ENCODE measurements at regions not wholly inside any gene's neighbourhood (a gene's known extent, or its start where the extent isn't known, plus 50 kb on each side); places are given as distances from the start of the nearest gene placed in this dataset.
"Not testable (repeated sequence)": the region's sequence is repeated elsewhere in the genome, so short reads cannot be mapped to it uniquely, and the experiment has no call there.

GRCh38 chr17:51387986-51388385 lies 127.6 kb downstream of the UTP18 start:
- DNase-seq: no peak

- DNase-seq: no peak
These were observed 129.5 kb downstream of the UTP18 start for GRCh38 chr17:51389875-51390274.

DNA sequence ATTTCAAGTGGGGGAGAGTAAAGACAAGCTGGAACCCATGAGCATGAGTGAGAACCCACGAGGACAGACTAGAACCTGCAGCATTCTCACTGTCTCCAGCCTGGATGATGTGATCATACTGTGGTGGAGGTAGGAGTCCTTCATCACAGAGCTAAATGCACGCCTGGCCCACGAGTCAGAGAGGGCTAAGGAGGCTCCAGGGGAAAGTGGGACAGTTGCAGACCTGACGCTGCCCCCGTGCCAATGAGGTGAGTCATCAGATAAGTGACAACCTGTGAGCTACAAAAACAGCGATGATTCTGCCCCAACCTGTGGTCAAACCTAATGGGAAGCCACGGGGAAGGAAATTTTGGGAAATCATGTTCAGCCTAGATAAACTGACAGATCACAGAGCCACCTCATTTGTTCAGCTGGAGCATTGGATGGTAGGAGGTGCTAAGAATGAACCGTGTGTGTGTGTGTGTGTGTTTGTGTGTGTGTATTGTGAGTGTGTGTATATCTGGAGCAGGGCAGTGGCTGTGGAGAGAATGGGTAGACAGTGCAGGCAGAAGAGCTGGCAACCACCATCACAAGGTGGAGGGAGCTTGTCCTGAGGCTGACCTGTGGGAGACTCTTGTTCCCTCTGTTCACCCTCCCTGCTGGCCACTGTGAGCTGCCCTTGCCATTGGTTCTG lies 131.8 kb downstream of the UTP18 start:
- DNase-seq: no peak

- no peak for DNase-seq
These were observed 135.3 kb downstream of the UTP18 start for GRCh38 chr17:51395621-51396020.

DNA sequence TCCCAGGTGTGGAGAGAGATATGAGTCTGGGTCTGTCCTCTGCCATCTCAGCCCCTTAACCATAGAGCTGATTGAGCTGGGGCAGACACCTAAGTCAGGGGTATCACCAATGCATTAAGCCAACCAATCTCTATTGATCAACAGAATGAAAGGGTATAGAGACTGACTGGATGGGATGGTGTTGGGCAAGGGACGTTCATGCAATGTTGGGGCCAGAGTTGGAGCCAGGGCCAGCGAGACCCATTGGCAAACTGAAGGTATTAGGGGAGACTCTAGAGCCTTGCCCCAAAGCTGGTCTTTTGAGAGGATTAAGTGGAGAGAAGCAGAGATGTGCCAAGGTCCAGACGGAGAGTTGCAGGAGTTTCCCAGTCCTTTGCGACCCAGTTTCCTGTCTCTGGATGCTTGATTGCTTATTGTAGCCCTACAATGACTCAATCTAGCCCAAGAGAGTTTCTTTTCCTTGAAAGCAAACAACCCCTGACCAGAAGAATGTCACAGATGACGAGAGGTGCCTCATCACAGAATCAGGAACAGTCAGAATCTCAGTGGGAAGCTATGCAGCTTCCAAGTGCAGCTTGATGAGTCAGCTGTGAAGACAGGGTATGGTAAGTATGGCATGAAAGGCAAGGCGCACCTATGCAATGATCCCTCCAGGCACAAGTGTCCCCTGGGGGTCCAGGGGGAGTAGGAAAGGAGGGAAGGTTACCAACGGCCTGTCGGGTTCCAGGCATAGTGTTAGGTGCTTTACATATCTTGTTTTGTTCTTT lies 137.2 kb downstream of the UTP18 start:
- DNase-seq: no peak

DNA sequence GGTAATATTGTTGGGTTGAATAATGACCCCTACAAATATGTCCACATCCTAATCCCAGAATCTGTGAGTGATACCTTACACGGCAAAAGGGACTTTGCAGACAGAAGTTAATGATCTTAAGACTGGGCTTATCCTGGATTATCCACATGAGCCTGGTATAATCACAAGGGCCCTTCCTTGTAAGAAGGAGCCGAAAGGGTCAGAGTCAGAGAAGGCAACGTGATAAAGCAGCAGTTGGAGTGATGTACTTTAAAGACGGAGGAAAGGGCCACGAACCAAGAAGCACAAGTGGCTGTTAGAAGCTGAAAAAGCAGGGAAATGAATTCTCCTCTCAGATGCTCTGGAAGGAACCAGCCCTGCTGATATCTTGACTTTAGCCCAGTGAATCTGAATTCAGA lies 137.8 kb downstream of the UTP18 start:
- no peak for DNase-seq

GRCh38 chr17:51398687-51399086 lies 138.3 kb downstream of the UTP18 start:
- DNase-seq: no peak

GRCh38 chr17:51401279-51401678 lies 140.9 kb downstream of the UTP18 start:
- no peak for DNase-seq

GRCh38 chr17:51402899-51403298 lies 142.6 kb downstream of the UTP18 start:
- no peak for DNase-seq

GRCh38 chr17:51407576-51407975 lies 147.2 kb downstream of the UTP18 start:
- DNase-seq: no peak

DNA sequence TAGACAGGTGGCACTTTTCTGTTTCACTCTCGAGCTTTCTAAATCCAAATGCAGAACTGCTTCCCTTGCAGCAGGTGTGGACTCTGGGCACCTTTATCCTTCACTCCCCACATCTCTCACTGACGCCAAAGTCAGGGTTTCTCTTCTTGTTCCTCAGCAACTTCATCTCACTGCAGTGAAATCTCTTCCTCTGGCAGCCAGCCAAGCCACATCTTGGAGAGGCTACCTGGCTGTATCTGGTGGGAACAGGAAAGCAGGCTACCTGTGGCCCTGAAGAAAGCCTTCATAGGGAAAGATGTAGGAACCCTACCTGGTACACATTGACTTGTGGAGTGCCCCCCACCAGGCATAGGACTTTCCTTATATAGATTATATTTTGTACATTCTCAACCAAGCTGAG lies 159.1 kb downstream of the UTP18 start:
- DNase-seq: no peak

DNA sequence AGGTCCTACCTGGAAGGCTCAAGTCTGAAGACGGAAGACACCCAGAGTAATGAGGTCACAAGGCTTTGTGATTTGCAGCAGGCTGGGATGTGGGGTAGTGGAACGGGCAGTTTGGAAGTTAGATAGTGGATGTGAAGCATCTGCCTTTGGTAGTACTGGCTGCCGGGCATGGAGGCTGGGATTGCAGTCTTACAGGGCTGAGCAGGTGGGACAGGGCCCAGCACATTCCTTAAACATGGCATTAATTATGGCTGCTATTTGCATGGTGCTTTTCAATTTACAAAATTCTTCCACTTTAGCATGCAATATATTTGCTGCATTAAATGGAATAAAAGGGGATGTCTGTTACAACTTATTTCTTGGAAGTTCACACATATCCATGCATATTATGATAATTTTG lies 161.2 kb downstream of the UTP18 start:
- DNase-seq: no peak

DNA sequence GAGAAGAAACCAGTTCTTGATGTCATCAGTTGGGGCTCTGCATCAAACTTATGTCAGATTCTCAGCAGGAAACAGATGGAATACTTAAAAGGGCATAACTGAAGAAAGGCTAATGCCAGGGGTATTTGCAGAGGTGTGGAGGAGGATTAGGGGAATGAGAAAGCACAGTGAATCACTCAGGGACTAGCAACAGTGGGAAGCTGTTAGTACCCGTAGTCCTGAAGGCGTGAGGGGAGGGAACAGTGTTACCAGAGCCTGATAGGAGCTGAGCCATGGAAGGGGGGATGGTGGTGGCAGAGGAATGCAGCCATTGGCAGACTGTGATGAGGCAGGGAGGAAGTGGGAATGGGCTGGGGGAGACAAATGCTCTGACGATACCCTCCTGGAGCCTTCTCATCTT lies 162.3 kb downstream of the UTP18 start:
- DNase-seq: no peak

DNA sequence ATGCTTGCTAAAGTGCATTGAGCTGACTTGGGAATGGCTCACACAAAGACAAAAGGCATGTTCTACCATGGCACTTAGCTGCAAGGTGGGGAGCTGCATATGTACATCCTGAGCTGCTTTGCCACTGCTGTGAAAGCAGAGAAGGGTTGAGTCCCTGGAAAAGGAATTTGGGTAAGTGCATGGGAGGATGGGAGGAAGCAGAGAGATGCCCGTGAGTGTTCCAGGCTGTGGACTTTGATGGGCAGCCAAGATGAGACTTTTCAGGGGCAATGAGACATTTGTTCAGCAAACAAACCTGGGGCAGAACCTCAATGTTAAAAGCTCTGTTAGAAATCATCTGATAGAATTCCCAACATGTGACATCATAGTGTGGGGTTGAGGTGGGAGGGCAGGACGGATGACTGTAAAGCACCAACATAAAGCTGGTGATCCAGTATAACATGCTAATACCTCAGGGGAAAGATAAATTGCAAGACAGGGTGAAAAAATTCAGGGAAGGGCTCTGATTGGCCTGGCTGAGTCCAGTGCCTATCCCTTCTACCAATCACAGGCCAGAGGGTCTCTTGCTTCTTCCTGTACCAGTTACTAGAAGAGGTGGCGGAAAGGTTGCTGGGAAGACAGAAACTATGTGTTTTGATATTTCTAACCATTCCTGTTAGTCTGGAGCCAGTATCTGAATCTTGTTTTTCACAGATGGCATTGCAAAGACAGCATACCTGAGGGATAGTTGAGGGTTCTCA lies 163.2 kb downstream of the UTP18 start:
- no peak for DNase-seq

DNA sequence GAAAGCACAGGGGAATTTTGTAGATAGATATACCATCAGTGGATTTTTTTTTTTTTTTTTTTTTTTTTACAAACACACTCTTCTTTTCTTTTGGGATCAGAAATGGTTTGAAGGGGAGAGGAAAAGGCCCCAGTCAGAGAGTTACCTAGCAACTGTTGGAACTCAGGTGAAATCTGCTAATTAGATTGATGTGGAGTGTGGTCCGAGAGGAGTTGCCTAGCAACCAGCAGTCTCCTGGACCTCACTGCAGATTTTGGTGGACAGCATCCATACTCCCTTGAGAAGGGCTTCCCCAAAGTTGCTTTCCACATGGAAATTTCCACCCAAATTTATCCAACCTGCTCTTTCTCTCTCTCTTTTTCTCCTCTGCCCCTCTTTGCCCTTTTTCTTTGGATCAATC lies 165.4 kb downstream of the UTP18 start:
- DNase-seq: no peak

DNA sequence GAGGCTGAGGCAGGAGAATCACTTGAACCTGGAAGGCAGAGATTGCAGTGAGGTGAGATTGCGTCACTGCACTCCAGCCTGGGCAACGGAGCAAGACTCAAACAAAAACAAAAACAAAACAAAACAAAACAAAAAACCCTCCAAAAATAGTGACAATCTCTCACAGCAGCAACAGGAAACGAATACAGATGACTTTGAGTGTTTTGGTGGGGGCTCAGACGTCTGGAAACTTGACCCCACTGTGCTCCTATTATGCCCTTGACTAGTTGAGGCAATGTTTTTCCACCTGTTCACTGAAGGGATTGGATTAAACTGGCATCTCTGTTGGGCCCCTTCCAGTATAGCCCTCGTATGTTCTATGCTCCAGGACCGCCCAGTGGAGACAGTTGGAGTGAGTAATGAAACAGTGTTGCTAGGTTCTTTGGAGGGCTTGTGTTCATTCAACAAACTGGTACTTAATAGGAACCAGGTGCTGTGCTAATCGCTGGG lies 167.0 kb downstream of the UTP18 start:
- DNase-seq: no peak

DNA sequence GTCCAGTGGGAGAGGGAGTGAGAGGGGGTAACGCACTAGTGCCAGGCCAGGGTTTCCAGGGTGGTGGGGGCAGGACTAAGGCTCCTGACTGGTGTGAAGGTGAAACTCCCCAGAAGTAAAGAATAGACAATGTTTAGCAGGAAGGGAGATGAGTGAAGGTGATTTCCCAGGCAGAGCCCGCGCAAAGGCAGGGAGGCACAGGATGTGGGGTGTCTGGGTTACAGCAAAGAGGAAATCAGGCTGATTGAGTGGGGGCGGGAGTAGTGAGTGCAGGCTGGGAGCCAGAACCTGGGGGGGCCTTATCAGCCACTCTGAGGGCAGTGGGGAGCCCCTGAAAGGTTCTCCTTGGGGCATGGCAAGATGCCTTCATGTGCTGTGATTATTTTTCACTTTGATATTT lies 167.5 kb downstream of the UTP18 start:
- DNase-seq: no peak

DNA sequence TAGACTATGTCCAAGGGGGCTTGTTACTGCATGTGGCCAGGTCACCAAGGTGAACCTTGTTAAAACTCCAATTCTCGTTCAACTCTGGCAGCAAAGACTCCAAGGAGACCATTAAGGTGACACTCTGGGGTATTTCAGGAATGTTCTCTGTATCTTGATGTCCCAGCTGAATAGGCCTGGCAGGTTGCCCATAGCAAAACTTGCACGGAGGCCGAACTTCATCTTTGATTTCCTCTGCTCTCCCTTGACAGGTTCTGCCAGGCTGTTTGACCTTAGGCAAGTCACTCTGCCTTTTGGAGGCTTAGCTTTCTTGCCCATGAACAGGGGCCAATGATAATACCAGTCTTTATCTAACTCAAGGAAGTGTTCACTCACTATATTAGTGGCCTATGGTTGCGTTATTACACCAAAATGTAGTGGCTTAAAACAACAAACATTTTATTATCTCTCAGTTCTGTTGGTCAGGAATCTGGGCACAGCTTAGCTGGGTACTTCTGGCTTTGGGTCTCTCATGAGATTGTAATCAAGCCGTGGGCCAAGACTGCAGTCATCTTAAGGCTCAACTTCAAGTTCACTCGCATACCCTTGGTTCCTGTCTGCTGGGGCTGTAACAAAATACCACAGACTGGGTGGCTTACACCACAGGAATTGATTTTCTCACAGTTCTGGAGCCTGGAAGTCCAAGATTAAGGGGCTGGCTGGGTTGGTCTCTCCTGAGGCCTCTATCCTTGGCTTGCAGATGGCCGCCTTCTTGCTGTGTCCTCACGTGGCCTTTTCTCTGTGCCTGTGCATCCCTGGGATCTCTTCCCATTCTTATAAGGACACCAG lies 168.5 kb downstream of the UTP18 start:
- no peak for DNase-seq

- not testable (repeated sequence) for DNase-seq
These were observed 169.6 kb downstream of the UTP18 start for GRCh38 chr17:51429938-51430337.

DNA sequence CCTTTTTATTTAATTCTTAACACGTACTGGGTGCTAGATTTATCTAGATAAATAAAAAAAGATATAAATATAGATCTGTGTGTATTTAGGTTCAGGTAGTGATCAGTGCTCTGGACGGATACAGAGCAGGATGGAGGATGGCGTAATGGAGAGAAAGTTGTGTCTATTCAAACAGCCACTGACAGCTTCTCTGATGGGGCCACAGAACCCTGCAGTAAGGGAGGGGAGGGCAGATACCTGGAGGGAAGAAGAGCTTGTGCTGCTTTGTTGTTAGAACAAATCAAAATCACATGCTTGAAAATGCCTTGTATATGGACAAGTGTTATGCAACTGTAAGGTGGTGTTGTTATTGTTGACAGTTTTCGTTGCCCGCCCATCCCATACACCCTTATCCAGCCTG lies 170.2 kb downstream of the UTP18 start:
- DNase-seq: no peak

- DNase-seq: no peak
These were observed 174.3 kb downstream of the UTP18 start for GRCh38 chr17:51434434-51435170.

DNA sequence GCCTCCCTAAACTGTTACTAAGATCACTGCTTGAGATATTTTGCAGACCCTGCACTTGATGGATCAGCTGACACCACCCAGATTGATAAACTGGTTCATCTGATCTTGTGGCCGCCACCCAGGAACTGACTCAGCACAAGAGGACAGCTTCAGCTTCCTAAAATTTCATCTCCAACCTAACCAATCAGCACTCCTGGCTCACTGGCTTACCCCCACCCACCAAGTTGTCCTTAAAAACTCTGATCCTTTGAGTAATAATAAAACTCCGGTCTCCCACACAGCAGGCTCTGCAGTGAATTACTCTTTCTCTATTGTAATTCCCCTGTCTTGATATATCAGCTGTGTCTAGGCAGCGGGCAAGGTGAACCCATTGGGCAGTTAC lies 174.8 kb downstream of the UTP18 start:
- no peak for DNase-seq
